Gastroesophageal sphincter (tissue), 3 donors: ENCODE measurements at regions not wholly inside any gene's neighbourhood (a gene's known extent, or its start where the extent isn't known, plus 50 kb on each side); places are given as distances from the start of the nearest gene placed in this dataset.

Source experiments
- CTCF ChIP-seq, 4 experiments: fragments of 200-600 bp in 2 of 4; fragments of 450-650 bp in 2 of 4; sonication (generic) in 1 of 4; IDR thresholded peaks; one replicate each; pipeline ENCODE4 v1.5.1; 2017 to 2019; ENCODE audit warnings: antibody characterized with exemption in 4 of 4, mild to moderate bottlenecking in 2 of 4, moderate library complexity in 2 of 4
- EP300 ChIP-seq: sonication (generic); formaldehyde crosslinking; IDR thresholded peaks from one replicate; pipeline ENCODE4 v1.6.1; 2017; ENCODE audit warnings: antibody characterized with exemption, mild to moderate bottlenecking
- POLR2A ChIP-seq, 2 donors: fragments of 450-650 bp; IDR thresholded peaks; one replicate each; pipeline ENCODE4 v1.6.1; 2017; ENCODE audit warnings: antibody characterized with exemption in 2 of 2, mild to moderate bottlenecking in 2 of 2, moderate library complexity in 1 of 2
- POLR2AphosphoS5 ChIP-seq: sonication (generic); formaldehyde crosslinking; IDR thresholded peaks from one replicate; pipeline ENCODE4 v1.6.1; 2017; ENCODE audit warnings: antibody characterized with exemption

- TF ChIP-seq POLR2A (IDR thresholded peaks at IDR 0.05): no peak
- TF ChIP-seq POLR2AphosphoS5: no peak
- no peak for TF ChIP-seq CTCF (IDR thresholded peaks at IDR 0.05)
- TF ChIP-seq EP300: no peak
Observed at GRCh38 chr12:114936148-114937079, 252.4 kb upstream of the TBX3 start.
